ENCODE measurements at regions not wholly inside any gene's neighbourhood (a gene's known extent, or its start where the extent isn't known, plus 50 kb on each side); places are given as distances from the start of the nearest gene placed in this dataset.

DNA sequence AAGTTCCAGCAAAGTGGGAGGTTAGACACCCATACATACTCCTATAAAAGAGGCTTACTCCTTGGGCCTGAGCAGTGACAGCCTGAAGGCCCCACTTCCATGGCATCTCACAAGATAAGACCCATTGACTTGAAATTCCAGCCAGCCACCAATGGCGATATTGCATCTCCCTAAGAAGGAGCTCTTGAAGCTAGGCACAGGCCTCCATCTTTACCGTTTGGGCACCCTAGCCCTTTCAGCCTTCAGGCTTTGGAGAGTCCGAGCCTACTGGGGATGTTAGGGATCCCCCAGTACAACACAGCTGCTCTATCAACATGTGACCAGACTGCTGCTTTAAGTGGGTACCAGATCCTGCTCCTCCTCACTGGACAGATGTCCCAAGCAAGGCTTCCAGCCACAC, 189.5 kb downstream of the MAGEE1 start:
- TF ChIP-seq, protein P1, sequence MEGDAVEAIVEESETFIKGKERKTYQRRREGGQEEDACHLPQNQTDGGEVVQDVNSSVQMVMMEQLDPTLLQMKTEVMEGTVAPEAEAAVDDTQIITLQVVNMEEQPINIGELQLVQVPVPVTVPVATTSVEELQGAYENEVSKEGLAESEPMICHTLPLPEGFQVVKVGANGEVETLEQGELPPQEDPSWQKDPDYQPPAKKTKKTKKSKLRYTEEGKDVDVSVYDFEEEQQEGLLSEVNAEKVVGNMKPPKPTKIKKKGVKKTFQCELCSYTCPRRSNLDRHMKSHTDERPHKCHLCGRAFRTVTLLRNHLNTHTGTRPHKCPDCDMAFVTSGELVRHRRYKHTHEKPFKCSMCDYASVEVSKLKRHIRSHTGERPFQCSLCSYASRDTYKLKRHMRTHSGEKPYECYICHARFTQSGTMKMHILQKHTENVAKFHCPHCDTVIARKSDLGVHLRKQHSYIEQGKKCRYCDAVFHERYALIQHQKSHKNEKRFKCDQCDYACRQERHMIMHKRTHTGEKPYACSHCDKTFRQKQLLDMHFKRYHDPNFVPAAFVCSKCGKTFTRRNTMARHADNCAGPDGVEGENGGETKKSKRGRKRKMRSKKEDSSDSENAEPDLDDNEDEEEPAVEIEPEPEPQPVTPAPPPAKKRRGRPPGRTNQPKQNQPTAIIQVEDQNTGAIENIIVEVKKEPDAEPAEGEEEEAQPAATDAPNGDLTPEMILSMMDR (IDR thresholded peaks at IDR 0.05): no peak
- TF ChIP-seq MYBL2 (CRISPR knock-in tag; IDR thresholded peaks at IDR 0.05) (no peak), NR2C2 (CRISPR knock-in tag; IDR thresholded peaks at IDR 0.05) (no peak), TEAD4 (CRISPR knock-in tag; IDR thresholded peaks at IDR 0.05) (no peak), TCF7 (CRISPR knock-in tag; IDR thresholded peaks at IDR 0.05; ENCODE audit: low read depth) (no peak)
